Lung (tissue), 11 donors: ENCODE measurements at regions not wholly inside any gene's neighbourhood (a gene's known extent, or its start where the extent isn't known, plus 50 kb on each side); places are given as distances from the start of the nearest gene placed in this dataset.

Source experiments
- ATAC-seq: fragments of 200-7000 bp; cut with Tn5 transposase; one replicate; pipeline ENCODE4 v1.9.1; 2020; ENCODE audit warnings: moderate number of reproducible peaks; ENCODE audit not compliant: insufficient read depth, low FRiP score
- DNase-seq, 3 donors: peaks; one replicate each; pipeline ENCODE4 v3.0.0-alpha.2; 2013 to 2017
- H3K27ac ChIP-seq, 2 donors: one replicate each; pipeline ENCODE4 v1.5.1; 2013; ENCODE audit warnings: mild to moderate bottlenecking in 2 of 2, moderate library complexity in 2 of 2, control low read depth in 1 of 2, inconsistent platforms in 1 of 2, low read depth in 1 of 2, low read length in 1 of 2
- H3K27me3 ChIP-seq, 3 donors: one replicate each; pipeline ENCODE4 v1.5.1; 2013; ENCODE audit warnings: low read length in 2 of 3; ENCODE audit not compliant: control insufficient read depth in 3 of 3, insufficient read depth in 3 of 3
- H3K36me3 ChIP-seq, 4 donors: one replicate each; pipeline ENCODE4 v1.5.1; 2013; ENCODE audit warnings: low read length in 4 of 4, mild to moderate bottlenecking in 1 of 4, moderate library complexity in 1 of 4; ENCODE audit not compliant: control insufficient read depth in 4 of 4, insufficient read depth in 4 of 4
- H3K4me1 ChIP-seq, 5 donors: one replicate each; pipeline ENCODE4 v1.5.1; 2013; ENCODE audit warnings: low read length in 5 of 5, mild to moderate bottlenecking in 2 of 5, moderate library complexity in 1 of 5; ENCODE audit not compliant: control insufficient read depth in 5 of 5, insufficient read depth in 5 of 5
- H3K4me3 ChIP-seq: one replicate; pipeline ENCODE4 v1.5.1; 2013; ENCODE audit warnings: mild to moderate bottlenecking, control low read depth, moderate library complexity
- H3K9ac ChIP-seq, 2 donors: one replicate each; pipeline ENCODE4 v1.5.1; 2013; ENCODE audit warnings: low read length in 2 of 2, control low read depth in 1 of 2; ENCODE audit not compliant: insufficient read depth in 1 of 2
- H3K9me3 ChIP-seq, 4 donors: one replicate each; pipeline ENCODE4 v1.5.1; 2013; ENCODE audit warnings: low read length in 3 of 4, mild to moderate bottlenecking in 1 of 4, moderate library complexity in 1 of 4; ENCODE audit not compliant: control insufficient read depth in 4 of 4, insufficient read depth in 3 of 4
- CTCF ChIP-seq: IDR thresholded peaks from 2 replicates; pipeline ENCODE4 v1.5.1; 2012; ENCODE audit warnings: mild to moderate bottlenecking; ENCODE audit errors: control extremely low read depth, extremely low read depth
- WGBS, 2 donors: extraction: QIAGEN DNeasy Blood & Tissue Kit; methylation state at CpG; one replicate each; pipeline ENCODE4 v1.1.7; 2013; 5-methylcytosine and 5-hydroxymethylcytosine counted together
- donor health status: control.
- donor health status: control.
- donor health status: Bipolar disorder and iron deficiency.
- donor health status: healthy.
- donor health status: DM: yes; HTN: yes; CAD: no.

GRCh38 chr4:166282081-166282770 is 409.2 kb downstream of the TLL1 start:
- Histone ChIP-seq H3K27ac (no peak overlapping the region), H3K9me3 (no peaks in the 10 kb centered on the region), H3K4me1 (no peaks in the 10 kb centered on the region), H3K4me3 (no peak overlapping the region), H3K27me3 (no peaks in the 10 kb centered on the region), H3K36me3 (no peaks in the 10 kb centered on the region), H3K9ac (no peak overlapping the region)
- 0% methylated on average over 1 of the region's 1 CpG for WGBS, 2 donors
- no peak for TF ChIP-seq CTCF
- ATAC-seq (no peak), DNase-seq (no peak)

GRCh38 chr4:166284221-166284620 is 411.2 kb downstream of the TLL1 start:
- no peak overlapping the region for H3K27ac ChIP-seq
- H3K4me3 ChIP-seq, result no peak overlapping the region
- no peak overlapping the region for H3K9ac ChIP-seq
- H3K9me3 ChIP-seq, result no peaks in the 10 kb centered on the region
- no peaks in the 10 kb centered on the region for H3K4me1 ChIP-seq
- no peak for DNase-seq
- H3K36me3 ChIP-seq, result no peaks in the 10 kb centered on the region
- no peak for TF ChIP-seq CTCF
- H3K27me3 ChIP-seq, result no peaks in the 10 kb centered on the region
- ATAC-seq, result no peak

GRCh38 chr4:166290426-166290825 is 417.4 kb downstream of the TLL1 start:
- Histone ChIP-seq H3K9me3 (no peaks in the 10 kb centered on the region), H3K36me3 (no peaks in the 10 kb centered on the region), H3K27me3 (no peaks in the 10 kb centered on the region), H3K27ac (no peak overlapping the region), H3K4me1 (no peaks in the 10 kb centered on the region), H3K4me3 (no peak overlapping the region), H3K9ac (no peak overlapping the region)
- ATAC-seq (no peak), DNase-seq (no peak)
- TF ChIP-seq CTCF, result no peak
- WGBS, 2 donors, result 59 to 61% methylated on average over 4 of the region's 4 CpGs

- WGBS, 2 donors, result 54 to 65% methylated on average over 2 of the region's 2 CpGs
- no peaks in the 10 kb centered on the region for H3K27me3 ChIP-seq
- H3K9me3 ChIP-seq, result no peaks in the 10 kb centered on the region
- no peak for TF ChIP-seq CTCF
- H3K27ac ChIP-seq, result no peak overlapping the region
- no peaks in the 10 kb centered on the region for H3K4me1 ChIP-seq
- ATAC-seq (no peak), DNase-seq (no peak)
- H3K9ac ChIP-seq, result no peak overlapping the region
- no peak overlapping the region for H3K4me3 ChIP-seq
- no peaks in the 10 kb centered on the region for H3K36me3 ChIP-seq
These were observed 420.5 kb downstream of the TLL1 start for GRCh38 chr4:166293556-166293955.
